Lower leg skin (tissue), 3 donors: ENCODE measurements at regions not wholly inside any gene's neighbourhood (a gene's known extent, or its start where the extent isn't known, plus 50 kb on each side); places are given as distances from the start of the nearest gene placed in this dataset.

ENCODE experiments used
- POLR2A ChIP-seq, 2 donors: fragments of 450-650 bp; IDR thresholded peaks; one replicate each; pipeline ENCODE4 v1.6.1; 2016 to 2017; ENCODE audit warnings: antibody characterized with exemption in 2 of 2, mild to moderate bottlenecking in 1 of 2, moderate library complexity in 1 of 2
- TF ChIP-seq, protein P1 (sequence below), 3 donors: fragments of 450-650 bp; IDR thresholded peaks; one replicate each; pipeline ENCODE4 v1.5.1; 2016; ENCODE audit warnings: antibody characterized with exemption in 3 of 3, mild to moderate bottlenecking in 3 of 3, moderate library complexity in 2 of 3

GRCh38 chr10:90227217-90227656, 525.8 kb downstream of the KIF20B start:
- TF ChIP-seq, protein P1, sequence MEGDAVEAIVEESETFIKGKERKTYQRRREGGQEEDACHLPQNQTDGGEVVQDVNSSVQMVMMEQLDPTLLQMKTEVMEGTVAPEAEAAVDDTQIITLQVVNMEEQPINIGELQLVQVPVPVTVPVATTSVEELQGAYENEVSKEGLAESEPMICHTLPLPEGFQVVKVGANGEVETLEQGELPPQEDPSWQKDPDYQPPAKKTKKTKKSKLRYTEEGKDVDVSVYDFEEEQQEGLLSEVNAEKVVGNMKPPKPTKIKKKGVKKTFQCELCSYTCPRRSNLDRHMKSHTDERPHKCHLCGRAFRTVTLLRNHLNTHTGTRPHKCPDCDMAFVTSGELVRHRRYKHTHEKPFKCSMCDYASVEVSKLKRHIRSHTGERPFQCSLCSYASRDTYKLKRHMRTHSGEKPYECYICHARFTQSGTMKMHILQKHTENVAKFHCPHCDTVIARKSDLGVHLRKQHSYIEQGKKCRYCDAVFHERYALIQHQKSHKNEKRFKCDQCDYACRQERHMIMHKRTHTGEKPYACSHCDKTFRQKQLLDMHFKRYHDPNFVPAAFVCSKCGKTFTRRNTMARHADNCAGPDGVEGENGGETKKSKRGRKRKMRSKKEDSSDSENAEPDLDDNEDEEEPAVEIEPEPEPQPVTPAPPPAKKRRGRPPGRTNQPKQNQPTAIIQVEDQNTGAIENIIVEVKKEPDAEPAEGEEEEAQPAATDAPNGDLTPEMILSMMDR (IDR thresholded peaks at IDR 0.05), result no peak
- no peak for TF ChIP-seq POLR2A (IDR thresholded peaks at IDR 0.05)
